Fibroblast of lung (primary cell): ENCODE measurements at regions not wholly inside any gene's neighbourhood (a gene's known extent, or its start where the extent isn't known, plus 50 kb on each side); places are given as distances from the start of the nearest gene placed in this dataset.

ENCODE experiments used
- DNase-seq, 2 donors: peaks; one replicate each; pipeline versions ENCODE4 v3.0.0 to v3.0.0-alpha.2; 2010; ENCODE audit warnings: low read depth in 2 of 2
- H2AFZ ChIP-seq: 2 replicates; pipeline ENCODE4 v1.5.1; 2012; ENCODE audit warnings: low read length, control low read depth, inconsistent platforms
- H3K27ac ChIP-seq: 2 replicates; pipeline ENCODE4 v1.5.1; 2011; ENCODE audit warnings: low read length, control low read depth; ENCODE audit not compliant: insufficient read depth
- H3K27me3 ChIP-seq: 2 replicates; pipeline ENCODE4 v1.5.1; 2011; ENCODE audit warnings: mild to moderate bottlenecking, low read length; ENCODE audit not compliant: control insufficient read depth, insufficient read depth
- H3K36me3 ChIP-seq: 2 replicates; pipeline ENCODE4 v1.5.1; 2011; ENCODE audit warnings: low read length; ENCODE audit not compliant: control insufficient read depth, insufficient read depth
- H3K4me1 ChIP-seq: 2 replicates; pipeline ENCODE4 v1.5.1; 2011; ENCODE audit warnings: low read length; ENCODE audit not compliant: control insufficient read depth, insufficient read depth; ENCODE audit errors: extremely low read depth
- H3K4me2 ChIP-seq: 2 replicates; pipeline ENCODE4 v1.5.1; 2011; ENCODE audit warnings: low read length, control low read depth; ENCODE audit not compliant: insufficient read depth; ENCODE audit errors: extremely low read depth
- H3K4me3 ChIP-seq, 4 experiments: fragments of 200-600 bp in 1 of 4; sonication (generic) in 1 of 4; replicated peaks in 1 of 4; 2 replicates each; pipeline ENCODE4 v1.5.1; 2011 to 2016; ENCODE audit warnings: low read length in 4 of 4, low read depth in 3 of 4, mild to moderate bottlenecking in 3 of 4, control low read depth in 2 of 4, inconsistent platforms in 1 of 4, mixed read lengths in 1 of 4; ENCODE audit not compliant: insufficient read depth in 1 of 4; ENCODE audit errors: control extremely low read depth in 1 of 4
- H3K79me2 ChIP-seq: 2 replicates; pipeline ENCODE4 v1.5.1; 2012; ENCODE audit warnings: mild to moderate bottlenecking, low read length, inconsistent platforms; ENCODE audit not compliant: control insufficient read depth, insufficient read depth
- H3K9ac ChIP-seq: 2 replicates; pipeline ENCODE4 v1.5.1; 2011; ENCODE audit warnings: mild to moderate bottlenecking, low read length, control low read depth; ENCODE audit not compliant: insufficient read depth
- H3K9me3 ChIP-seq: 2 replicates; pipeline ENCODE4 v1.5.1; 2012; ENCODE audit warnings: low read depth, low read length; ENCODE audit not compliant: control insufficient read depth, insufficient read depth
- H4K20me1 ChIP-seq: 2 replicates; pipeline ENCODE4 v1.5.1; 2011; ENCODE audit warnings: low read length; ENCODE audit not compliant: control insufficient read depth, insufficient read depth; ENCODE audit errors: extremely low read depth
- EZH2 ChIP-seq: IDR thresholded peaks from 2 replicates; pipeline ENCODE4 v1.5.1; 2012; ENCODE audit warnings: low read length, control low read depth, mild to moderate bottlenecking; ENCODE audit errors: missing control alignments
- TF ChIP-seq, protein P1 (sequence below), 2 donors: IDR thresholded peaks in 1 of 2; conservative IDR thresholded peaks in 1 of 2; 1 replicate in 1 of 2; 2 replicates in 1 of 2; pipeline ENCODE4 v1.5.1; 2011 to 2012; ENCODE audit warnings: low read length in 2 of 2, control low read depth in 1 of 2, inconsistent platforms in 1 of 2, low read depth in 1 of 2, mild to moderate bottlenecking in 1 of 2

- no peak for DNase-seq
Measured at GRCh38 chr19:28746478-28746877, 466.5 kb downstream of the UQCRFS1 start.

DNA sequence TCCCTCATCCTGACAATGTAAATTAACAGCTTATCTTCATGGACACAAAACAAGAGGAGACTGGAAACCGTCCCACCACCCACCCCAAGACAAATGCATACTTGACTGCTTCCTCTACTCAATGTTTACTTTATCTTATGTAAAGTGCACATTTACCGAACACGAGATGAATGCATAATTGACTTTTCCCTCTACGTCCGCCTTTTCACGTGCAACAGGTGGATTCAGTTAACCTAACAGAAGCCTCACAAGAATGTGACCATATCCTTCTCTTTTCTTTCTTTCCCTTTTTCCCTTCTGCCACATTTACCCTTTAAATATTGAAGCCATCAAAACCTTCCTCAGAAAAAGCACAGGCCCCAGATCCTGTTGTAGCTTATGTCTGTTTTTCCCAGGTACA is 468.0 kb downstream of the UQCRFS1 start:
- Histone ChIP-seq H4K20me1 (no peaks in the 10 kb centered on the region), H3K36me3 (no peaks in the 10 kb centered on the region), H3K9ac (no peak overlapping the region), H3K9me3 (no peaks in the 10 kb centered on the region), H3K4me3 (no peak overlapping the region), H2AFZ (no peak overlapping the region), H3K79me2 (no peaks in the 10 kb centered on the region), H3K4me2 (no peak overlapping the region), H3K27me3 (no peaks in the 10 kb centered on the region), H3K4me1 (no peaks in the 10 kb centered on the region), H3K27ac (no peak overlapping the region)
- no peak for DNase-seq
- TF ChIP-seq, protein P1, sequence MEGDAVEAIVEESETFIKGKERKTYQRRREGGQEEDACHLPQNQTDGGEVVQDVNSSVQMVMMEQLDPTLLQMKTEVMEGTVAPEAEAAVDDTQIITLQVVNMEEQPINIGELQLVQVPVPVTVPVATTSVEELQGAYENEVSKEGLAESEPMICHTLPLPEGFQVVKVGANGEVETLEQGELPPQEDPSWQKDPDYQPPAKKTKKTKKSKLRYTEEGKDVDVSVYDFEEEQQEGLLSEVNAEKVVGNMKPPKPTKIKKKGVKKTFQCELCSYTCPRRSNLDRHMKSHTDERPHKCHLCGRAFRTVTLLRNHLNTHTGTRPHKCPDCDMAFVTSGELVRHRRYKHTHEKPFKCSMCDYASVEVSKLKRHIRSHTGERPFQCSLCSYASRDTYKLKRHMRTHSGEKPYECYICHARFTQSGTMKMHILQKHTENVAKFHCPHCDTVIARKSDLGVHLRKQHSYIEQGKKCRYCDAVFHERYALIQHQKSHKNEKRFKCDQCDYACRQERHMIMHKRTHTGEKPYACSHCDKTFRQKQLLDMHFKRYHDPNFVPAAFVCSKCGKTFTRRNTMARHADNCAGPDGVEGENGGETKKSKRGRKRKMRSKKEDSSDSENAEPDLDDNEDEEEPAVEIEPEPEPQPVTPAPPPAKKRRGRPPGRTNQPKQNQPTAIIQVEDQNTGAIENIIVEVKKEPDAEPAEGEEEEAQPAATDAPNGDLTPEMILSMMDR (conservative IDR thresholded peaks at IDR 0.05 in 1 of 2, IDR thresholded peaks at IDR 0.05 in 1 of 2; ENCODE audit: low read depth in 1 of 2, low read length in 2 of 2) = no peak
- no peak for TF ChIP-seq EZH2

More at GRCh38 chr19:28746478-28746877, 466.5 kb downstream of the UQCRFS1 start:
- Histone ChIP-seq H3K4me3 (no peak overlapping the region), H3K79me2 (no peaks in the 10 kb centered on the region), H3K27ac (no peak overlapping the region), H3K9me3 (no peaks in the 10 kb centered on the region), H4K20me1 (no peaks in the 10 kb centered on the region), H3K4me1 (no peaks in the 10 kb centered on the region), H2AFZ (no peak overlapping the region), H3K4me2 (no peak overlapping the region), H3K27me3 (no peaks in the 10 kb centered on the region), H3K9ac (no peak overlapping the region), H3K36me3 (no peaks in the 10 kb centered on the region)
- TF ChIP-seq, protein P1 (conservative IDR thresholded peaks at IDR 0.05 in 1 of 2, IDR thresholded peaks at IDR 0.05 in 1 of 2; ENCODE audit: low read depth in 1 of 2, low read length in 2 of 2) = no peak
- no peak for TF ChIP-seq EZH2

- TF ChIP-seq EZH2 = no peak
- no peaks in the 10 kb centered on the region for H3K4me1 ChIP-seq
- no peak overlapping the region for H3K4me3 ChIP-seq
Measured at GRCh38 chr19:28744014-28744413, 468.9 kb downstream of the UQCRFS1 start.

More at GRCh38 chr19:28744014-28744413, 468.9 kb downstream of the UQCRFS1 start:
- no peaks in the 10 kb centered on the region for H3K36me3 ChIP-seq
- no peak overlapping the region for H3K9ac ChIP-seq
- H2AFZ ChIP-seq = no peak overlapping the region
- no peak overlapping the region for H3K4me2 ChIP-seq
- H3K79me2 ChIP-seq = no peaks in the 10 kb centered on the region
- H4K20me1 ChIP-seq = no peaks in the 10 kb centered on the region
- no peaks in the 10 kb centered on the region for H3K9me3 ChIP-seq
- H3K27me3 ChIP-seq = no peaks in the 10 kb centered on the region
- no peak for DNase-seq
- no peak overlapping the region for H3K27ac ChIP-seq
